ENCODE measurements at regions not wholly inside any gene's neighbourhood (a gene's known extent, or its start where the extent isn't known, plus 50 kb on each side); places are given as distances from the start of the nearest gene placed in this dataset.

DNA sequence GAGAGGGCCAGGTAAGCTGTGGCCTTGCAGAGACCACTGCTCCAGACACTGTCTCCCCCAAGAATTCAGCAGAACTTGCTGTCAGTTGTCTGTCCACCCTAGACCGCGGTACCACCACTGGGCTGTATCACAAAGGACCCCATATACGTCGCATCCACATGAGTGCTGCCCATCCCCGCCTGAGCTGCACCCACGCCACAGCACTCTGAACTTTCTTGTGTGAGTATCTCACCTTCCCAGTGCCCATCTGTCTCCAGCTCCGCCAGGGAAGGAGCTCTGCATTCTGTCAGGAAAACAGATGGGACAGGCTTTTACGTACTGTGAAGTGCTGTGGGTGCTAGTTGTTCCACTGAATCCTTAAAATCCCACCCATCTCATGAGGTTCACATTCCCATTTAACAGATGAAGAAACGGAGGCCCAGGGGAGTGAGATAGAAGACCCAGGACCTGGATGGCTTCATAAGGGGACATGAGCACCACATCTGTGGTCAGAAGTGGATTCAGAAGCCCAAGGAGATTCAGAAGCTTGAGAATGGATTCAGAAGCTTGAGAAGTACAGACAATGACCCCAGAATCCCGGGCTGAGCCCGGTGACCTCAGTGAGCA lies 102.5 kb upstream of the ZMIZ1 start:
- TF ChIP-seq, protein P1, sequence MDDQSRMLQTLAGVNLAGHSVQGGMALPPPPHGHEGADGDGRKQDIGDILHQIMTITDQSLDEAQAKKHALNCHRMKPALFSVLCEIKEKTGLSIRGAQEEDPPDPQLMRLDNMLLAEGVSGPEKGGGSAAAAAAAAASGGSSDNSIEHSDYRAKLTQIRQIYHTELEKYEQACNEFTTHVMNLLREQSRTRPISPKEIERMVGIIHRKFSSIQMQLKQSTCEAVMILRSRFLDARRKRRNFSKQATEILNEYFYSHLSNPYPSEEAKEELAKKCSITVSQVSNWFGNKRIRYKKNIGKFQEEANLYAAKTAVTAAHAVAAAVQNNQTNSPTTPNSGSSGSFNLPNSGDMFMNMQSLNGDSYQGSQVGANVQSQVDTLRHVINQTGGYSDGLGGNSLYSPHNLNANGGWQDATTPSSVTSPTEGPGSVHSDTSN (IDR thresholded peaks at IDR 0.05), result no peak
- TF ChIP-seq CTCF (IDR thresholded peaks at IDR 0.05), result no peak
- 0 out of 2 replicates have a peak, but pooled peaks have one; percentile 9 for TF ChIP-seq TCF12 (IDR thresholded peaks at IDR 0.05)
- no peak for TF ChIP-seq RCOR1 (IDR thresholded peaks at IDR 0.05; ENCODE audit: low read length)
- no peak for TF ChIP-seq TAF1 (IDR thresholded peaks at IDR 0.05; ENCODE audit: borderline replicate concordance, low read depth, low read length)
